ENCODE measurements at regions not wholly inside any gene's neighbourhood (a gene's known extent, or its start where the extent isn't known, plus 50 kb on each side); places are given as distances from the start of the nearest gene placed in this dataset.

GRCh38 chr21:25126564-25126963, 480.7 kb downstream of the MRPL39 start:
- no peak for TF ChIP-seq CTCF (conservative IDR thresholded peaks at IDR 0.05; ENCODE audit: low read depth in 2 of 2)
- TF ChIP-seq POLR2AphosphoS5 (IDR thresholded peaks at IDR 0.05; ENCODE audit: low read depth) = no peak

All from GM23338 (cell line).